PC-3 (cell line): ENCODE measurements at regions not wholly inside any gene's neighbourhood (a gene's known extent, or its start where the extent isn't known, plus 50 kb on each side); places are given as distances from the start of the nearest gene placed in this dataset.

Experiments
- EZH2 ChIP-seq: fragments of 300-600 bp; sonication (generic); IDR thresholded peaks from one replicate; pipeline ENCODE4 v1.6.1; 2017; ENCODE audit warnings: antibody characterized with exemption, mild to moderate bottlenecking, low read length; ENCODE audit not compliant: unreplicated experiment
- EZH2phosphoT487 ChIP-seq: fragments of 300-600 bp; sonication (generic); IDR thresholded peaks from 2 replicates; pipeline ENCODE4 v1.6.1; 2018; ENCODE audit warnings: mild to moderate bottlenecking, antibody characterized with exemption, low read length, borderline replicate concordance
- TF ChIP-seq, protein P1 (sequence below): fragments of 300-600 bp; sonication (generic); conservative IDR thresholded peaks from 2 replicates; pipeline ENCODE4 v1.5.1; 2017; ENCODE audit warnings: antibody characterized with exemption, low read depth, mild to moderate bottlenecking, low read length

DNA sequence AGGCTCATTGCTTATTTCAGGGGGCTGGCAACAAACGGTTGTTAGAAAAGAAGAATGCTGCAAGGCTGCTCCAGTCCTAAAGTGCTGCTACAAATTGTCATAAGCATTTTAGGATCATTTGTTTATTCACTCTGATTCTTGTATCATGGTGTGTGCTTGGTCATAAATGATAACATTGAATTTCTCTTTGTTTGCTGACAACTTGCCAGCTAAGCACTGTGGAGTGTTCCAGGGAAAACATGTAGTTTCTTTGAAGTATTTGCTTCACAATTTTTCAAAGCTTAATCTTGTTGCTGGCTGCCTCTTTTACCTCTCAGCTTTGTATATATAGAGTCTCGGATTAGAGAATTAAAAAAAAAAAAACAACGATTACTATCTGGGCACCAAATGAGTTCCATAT is 263.0 kb downstream of the PHF14 start:
- TF ChIP-seq, protein P1, sequence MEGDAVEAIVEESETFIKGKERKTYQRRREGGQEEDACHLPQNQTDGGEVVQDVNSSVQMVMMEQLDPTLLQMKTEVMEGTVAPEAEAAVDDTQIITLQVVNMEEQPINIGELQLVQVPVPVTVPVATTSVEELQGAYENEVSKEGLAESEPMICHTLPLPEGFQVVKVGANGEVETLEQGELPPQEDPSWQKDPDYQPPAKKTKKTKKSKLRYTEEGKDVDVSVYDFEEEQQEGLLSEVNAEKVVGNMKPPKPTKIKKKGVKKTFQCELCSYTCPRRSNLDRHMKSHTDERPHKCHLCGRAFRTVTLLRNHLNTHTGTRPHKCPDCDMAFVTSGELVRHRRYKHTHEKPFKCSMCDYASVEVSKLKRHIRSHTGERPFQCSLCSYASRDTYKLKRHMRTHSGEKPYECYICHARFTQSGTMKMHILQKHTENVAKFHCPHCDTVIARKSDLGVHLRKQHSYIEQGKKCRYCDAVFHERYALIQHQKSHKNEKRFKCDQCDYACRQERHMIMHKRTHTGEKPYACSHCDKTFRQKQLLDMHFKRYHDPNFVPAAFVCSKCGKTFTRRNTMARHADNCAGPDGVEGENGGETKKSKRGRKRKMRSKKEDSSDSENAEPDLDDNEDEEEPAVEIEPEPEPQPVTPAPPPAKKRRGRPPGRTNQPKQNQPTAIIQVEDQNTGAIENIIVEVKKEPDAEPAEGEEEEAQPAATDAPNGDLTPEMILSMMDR, result no peak
- TF ChIP-seq EZH2, result no peak
- TF ChIP-seq EZH2phosphoT487, result no peak
